HG03439 (cell line): ENCODE measurements at regions not wholly inside any gene's neighbourhood (a gene's known extent, or its start where the extent isn't known, plus 50 kb on each side); places are given as distances from the start of the nearest gene placed in this dataset.
"Not testable (repeated sequence)": the region's sequence is repeated elsewhere in the genome, so short reads cannot be mapped to it uniquely, and the experiment has no call there.

ENCODE experiments used
- ATAC-seq: cut with Tn5 transposase; IDR thresholded peaks from one replicate; pipeline ENCODE4 v1.9.1; 2021; ENCODE audit warnings: mild to moderate bottlenecking, moderate library complexity; ENCODE audit not compliant: unreplicated experiment

- no peak for ATAC-seq
Observed at GRCh38 chr1:238406098-238406860, 515.6 kb upstream of the ZP4 start.

- no peak for ATAC-seq
Observed at GRCh38 chr1:238404921-238405320, 514.2 kb upstream of the ZP4 start.

GRCh38 chr1:238404481-238404880 is 513.8 kb upstream of the ZP4 start:
- ATAC-seq, result no peak

GRCh38 chr1:238401144-238401543 is 510.4 kb upstream of the ZP4 start:
- no peak for ATAC-seq

- no peak for ATAC-seq
Observed at GRCh38 chr1:238399558-238399957, 508.8 kb upstream of the ZP4 start.

GRCh38 chr1:238396140-238396539 is 505.4 kb upstream of the ZP4 start:
- no peak for ATAC-seq

- no peak for ATAC-seq
Observed at GRCh38 chr1:238384381-238384780, 493.7 kb upstream of the ZP4 start.

- ATAC-seq, result no peak
Observed at GRCh38 chr1:238380167-238380566, 489.4 kb upstream of the ZP4 start.

GRCh38 chr1:238379446-238379845 is 488.7 kb upstream of the ZP4 start:
- not testable (repeated sequence) for ATAC-seq

GRCh38 chr1:238377280-238377919 is 486.7 kb upstream of the ZP4 start:
- no peak for ATAC-seq

- no peak for ATAC-seq
Observed at GRCh38 chr1:238370599-238370998, 479.9 kb upstream of the ZP4 start.

- no peak for ATAC-seq
Observed at GRCh38 chr1:238364214-238364892, 473.6 kb upstream of the ZP4 start.

- ATAC-seq, result no peak
Observed at GRCh38 chr1:238360474-238360873, 469.8 kb upstream of the ZP4 start.

GRCh38 chr1:238350471-238350870 is 459.7 kb upstream of the ZP4 start:
- no peak for ATAC-seq

GRCh38 chr1:238346340-238346739 is 455.6 kb upstream of the ZP4 start:
- ATAC-seq, result no peak

- no peak for ATAC-seq
Observed at GRCh38 chr1:238345837-238346236, 455.1 kb upstream of the ZP4 start.

GRCh38 chr1:238343852-238344251 is 453.1 kb upstream of the ZP4 start:
- ATAC-seq, result no peak

GRCh38 chr1:238341395-238341794 is 450.7 kb upstream of the ZP4 start:
- ATAC-seq, result no peak

GRCh38 chr1:238340989-238341388 is 450.3 kb upstream of the ZP4 start:
- ATAC-seq, result no peak

GRCh38 chr1:238336531-238336930 is 445.8 kb upstream of the ZP4 start:
- ATAC-seq, result no peak

- ATAC-seq, result no peak
Observed at GRCh38 chr1:238334170-238334569, 443.4 kb upstream of the ZP4 start.

GRCh38 chr1:238331557-238331956 is 440.8 kb upstream of the ZP4 start:
- ATAC-seq, result no peak
